GM18508 (cell line): ENCODE measurements at regions not wholly inside any gene's neighbourhood (a gene's known extent, or its start where the extent isn't known, plus 50 kb on each side); places are given as distances from the start of the nearest gene placed in this dataset.
A peak's percentile ranks its signal among the peaks of the same experiment; 100 is the strongest.
"Not testable (repeated sequence)": the region's sequence is repeated elsewhere in the genome, so short reads cannot be mapped to it uniquely, and the experiment has no call there.

Experiments
- ATAC-seq: cut with Tn5 transposase; IDR thresholded peaks from one replicate; pipeline ENCODE4 v1.9.1; 2021; ENCODE audit warnings: moderate number of reproducible peaks; ENCODE audit not compliant: insufficient read depth, unreplicated experiment

DNA sequence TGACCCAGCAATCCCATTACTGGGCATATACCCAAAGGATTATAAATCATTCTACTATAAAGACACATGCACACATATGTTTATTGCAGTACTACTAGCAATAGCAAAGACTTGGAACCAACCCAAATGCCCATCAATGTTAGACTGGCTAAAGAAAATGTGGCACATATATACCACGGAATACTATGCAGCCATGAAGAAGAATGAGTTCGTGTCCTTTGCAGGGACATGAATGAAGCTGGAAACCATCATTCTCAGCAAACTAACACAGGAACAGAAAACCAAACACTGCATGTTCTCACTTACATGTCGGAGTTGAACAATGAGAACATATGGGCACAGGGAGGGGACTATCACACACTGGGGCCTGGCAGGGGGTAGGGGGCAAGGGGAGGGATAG is 183.0 kb downstream of the HACE1 start:
- ATAC-seq, result not testable (repeated sequence)

DNA sequence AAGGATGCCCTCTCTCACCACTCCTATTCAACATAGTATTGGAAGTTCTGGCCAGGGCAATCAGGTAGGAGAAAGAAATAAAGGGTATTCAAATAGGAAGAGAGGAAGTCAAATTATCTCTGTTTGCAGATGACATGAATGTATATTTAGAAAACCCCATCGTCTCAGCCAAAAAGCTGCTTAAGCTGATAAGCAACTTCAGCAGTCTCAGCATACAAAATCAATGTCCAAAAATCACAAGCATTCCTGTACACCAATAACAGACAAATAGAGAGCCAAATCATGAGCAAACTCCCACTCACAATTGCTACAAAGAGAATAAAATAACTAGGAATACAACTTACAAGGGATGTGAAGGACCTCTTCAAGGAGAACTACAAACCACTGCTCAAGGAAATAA is 184.6 kb downstream of the HACE1 start:
- not testable (repeated sequence) for ATAC-seq

DNA sequence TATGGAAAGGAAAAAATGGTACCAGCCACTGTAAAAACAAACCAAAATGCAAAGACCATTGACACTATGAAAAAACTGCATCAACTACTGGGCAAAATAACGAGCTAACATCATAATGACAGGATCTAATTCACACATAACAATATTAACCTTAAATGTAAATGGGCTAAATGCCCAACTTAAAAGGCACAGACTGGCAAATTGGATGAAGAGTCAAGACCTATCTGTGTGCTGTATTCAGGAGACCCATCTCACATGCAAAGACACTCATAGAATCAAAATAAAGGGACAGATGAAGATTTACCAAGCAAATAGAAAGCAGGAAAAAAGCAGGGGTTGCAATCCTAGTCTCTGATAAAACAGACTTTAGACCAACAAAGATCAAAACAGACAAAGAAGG is 186.6 kb downstream of the HACE1 start:
- ATAC-seq, result not testable (repeated sequence)

DNA sequence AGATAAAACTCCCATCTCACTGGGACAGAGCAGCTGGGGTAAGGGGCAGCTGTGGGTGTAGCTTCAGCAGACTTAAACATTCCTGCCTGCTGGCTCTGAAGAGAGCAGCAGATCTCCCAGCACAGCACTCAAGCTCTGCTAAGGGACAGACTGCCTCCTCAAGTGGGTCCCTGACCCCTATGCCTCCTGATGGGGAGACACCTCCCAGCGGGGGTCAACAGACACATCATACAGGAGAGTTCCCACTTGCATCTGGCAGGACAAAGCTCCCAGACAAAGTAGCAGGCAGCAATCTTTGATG is 188.2 kb downstream of the HACE1 start:
- not testable (repeated sequence) for ATAC-seq

DNA sequence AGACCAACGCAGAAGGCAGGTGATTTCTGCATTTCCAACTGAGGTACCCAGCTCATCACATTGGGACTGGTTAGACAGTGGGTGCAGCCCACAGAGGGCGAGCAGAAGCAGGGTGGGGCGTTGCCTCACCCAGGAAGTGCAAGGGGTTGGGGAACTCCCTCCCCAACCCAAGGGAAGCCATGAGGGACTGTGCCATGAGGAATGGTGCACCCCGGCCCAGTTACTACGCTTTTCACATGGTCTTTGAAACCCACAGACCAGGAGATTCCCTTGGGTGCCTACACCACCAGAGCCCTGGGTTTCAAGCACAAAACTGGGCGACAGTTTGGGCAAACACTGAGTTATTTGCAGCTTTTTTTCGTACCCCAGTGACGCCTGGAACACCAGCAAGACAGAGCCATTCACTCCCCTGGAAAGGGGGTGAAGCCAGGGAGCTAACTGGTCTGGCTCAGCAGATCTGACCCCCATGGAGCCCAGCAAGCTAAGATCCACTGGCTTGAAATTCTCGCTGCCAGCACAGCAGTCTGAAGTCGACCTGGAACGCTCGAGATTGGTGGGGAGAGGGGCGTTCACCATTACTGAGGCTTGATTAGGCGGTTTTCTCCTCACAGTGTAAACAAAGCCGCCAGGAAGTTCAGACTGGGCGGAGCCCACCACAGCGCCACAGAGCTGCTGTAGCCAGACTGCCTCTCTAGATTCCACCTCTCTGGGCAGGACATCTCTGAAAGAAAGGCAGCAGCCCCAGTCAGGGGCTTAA is 188.7 kb downstream of the HACE1 start:
- not testable (repeated sequence) for ATAC-seq

DNA sequence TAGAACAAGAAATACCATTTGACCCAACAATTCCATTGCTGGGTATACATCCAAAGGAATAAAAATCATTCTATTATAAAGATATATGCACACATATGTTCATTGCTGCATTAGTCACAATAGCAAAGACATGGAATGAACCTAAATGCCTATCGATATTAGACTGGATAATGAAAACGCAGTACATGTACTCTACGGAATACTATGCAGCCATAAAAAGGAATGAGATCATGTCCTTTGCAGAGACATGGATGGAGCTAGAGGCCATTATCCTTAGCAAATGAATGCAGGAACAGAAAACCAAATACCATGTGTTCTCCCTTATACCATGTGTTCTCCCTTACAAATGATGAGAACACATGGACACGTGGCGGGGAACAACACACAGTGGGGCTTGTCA is 190.2 kb downstream of the HACE1 start:
- no peak for ATAC-seq

DNA sequence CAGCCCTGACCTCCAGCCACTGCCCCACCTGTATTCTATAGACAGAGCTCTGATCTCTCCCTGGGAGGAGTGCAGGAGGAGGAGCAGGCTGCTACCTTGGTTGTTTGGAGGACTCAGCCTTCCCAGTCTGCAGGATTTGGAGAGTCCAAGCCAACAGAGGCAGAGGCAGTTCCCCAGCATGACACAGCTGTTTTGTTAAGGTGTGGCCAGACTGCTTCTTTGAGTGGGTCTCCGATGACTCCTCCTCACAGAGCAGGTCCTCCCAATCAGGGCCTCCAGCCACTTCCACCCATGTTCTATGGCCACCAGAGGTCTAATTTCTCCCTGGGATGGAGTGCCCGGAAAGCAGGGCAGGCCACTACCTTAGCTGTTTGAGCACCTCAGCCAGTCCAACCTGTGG is 203.5 kb downstream of the HACE1 start:
- no peak for ATAC-seq

DNA sequence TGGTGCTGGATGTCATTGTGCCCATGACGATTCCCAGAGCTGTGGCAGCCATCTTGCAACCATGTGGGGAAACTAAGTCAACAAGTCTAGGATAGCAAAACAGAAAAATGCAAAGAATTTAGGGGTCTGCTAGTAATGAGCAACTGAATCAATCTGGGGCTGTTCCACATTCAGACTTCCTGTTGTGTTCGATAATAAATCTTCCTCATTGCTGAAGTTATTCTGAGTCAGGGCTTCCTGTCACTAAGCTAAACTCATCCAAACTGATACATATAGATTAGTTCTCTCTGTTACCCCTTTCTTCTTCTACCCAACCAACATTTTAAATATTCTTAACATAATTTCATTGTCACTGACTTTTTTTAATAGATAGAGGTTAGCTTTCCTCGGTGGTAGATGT is 205.9 kb downstream of the HACE1 start:
- ATAC-seq, result no peak

DNA sequence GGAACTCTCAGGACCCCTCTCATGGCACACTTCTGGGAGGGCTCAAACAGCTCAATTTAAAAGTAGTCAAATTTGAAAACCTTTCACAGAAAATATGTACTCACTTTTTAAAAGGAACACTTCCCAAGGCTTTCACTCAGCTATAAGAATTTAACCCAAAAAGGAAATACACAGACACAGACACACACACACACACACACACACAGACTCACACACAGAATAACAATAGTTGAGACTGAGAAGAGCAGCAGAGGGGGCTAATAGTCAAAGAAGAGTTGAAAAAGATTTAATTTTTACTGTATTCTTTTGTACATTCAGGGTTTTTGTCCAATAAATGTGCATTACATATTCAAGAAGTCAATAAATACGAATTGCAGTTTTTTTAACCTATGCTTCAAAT is 211.4 kb downstream of the HACE1 start:
- ATAC-seq, result no peak

DNA sequence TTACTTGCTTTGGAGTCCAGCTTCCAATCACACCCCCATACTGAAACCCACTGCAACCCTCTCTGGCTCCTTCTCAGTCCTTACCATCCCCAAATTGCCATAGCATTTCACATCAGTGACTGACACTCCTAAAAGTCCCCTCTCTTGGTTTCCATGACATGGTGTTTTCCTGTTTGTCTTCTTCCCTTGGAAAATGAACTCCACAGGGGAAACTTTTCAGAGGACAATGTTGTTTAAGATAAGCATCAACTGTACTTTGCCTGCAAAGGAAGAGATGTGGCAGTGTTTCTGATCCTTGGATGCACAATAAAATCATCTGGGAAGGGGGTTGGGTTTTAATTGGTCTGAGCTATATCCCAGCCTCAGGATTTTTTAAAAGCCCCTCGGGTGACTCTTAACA is 214.9 kb downstream of the HACE1 start:
- no peak for ATAC-seq

DNA sequence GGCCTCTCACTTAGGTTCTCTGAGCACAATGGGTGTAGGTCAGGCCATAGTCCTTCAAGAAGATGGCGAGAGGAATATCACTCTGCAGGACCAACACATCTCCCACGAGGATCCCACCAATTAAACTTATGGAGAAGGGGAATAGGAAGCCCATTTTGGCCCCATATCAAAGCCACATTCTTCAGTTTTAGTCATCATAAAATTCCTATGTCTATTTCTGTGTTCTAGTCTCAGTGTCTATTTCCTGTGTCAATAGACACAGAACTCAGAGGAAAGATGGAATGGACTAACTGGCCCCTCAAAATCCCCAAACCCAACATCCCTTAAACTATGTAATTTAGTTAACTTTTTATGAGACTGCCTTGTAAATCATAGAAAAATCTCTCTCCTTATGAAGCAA is 216.8 kb downstream of the HACE1 start:
- ATAC-seq, result no peak

DNA sequence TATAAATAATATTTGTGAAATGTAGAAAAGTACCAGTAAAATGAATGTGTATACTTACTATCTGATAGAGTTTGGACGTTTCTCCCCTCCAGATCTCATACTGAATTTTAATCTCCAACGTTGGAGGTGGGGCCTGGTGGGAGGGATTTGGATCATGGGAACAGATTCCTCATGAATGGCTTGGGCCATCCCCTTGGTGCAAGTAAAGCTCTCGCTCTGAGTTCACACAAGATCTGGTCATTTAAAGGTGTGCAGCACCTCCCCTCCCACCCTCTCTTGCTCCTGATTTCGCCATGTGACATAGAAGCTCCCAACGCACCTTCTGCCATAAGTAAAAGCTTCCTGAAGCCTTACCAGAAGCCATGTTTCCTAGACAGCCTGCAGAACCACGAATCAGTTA is 219.0 kb downstream of the HACE1 start:
- no peak for ATAC-seq

DNA sequence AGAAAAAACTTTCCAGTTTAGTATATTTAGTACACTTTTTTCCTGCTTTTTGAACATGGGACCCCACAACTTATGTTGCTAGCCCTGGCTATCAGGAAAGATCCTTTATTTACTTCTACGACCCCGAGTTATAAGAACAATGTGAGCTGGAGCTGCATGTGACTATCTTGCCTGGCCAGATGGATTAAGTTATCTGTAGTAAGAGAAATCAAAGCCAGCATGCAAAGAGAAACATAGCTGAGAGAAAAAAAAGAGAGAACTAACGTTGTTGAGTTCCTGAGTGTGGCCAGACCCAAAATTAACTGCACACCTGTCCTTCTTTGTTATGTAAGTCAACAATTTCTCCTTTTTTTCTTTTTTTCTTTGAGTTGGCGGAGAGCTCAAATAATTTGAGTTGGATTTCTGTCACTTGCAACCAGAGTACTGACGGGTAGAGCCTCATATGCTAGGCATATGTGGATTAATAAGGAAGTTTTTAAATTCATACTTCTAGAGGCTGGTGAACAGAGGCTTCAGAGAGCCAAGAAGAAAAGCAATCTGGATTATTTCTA is 219.5 kb downstream of the HACE1 start:
- ATAC-seq, result no peak

DNA sequence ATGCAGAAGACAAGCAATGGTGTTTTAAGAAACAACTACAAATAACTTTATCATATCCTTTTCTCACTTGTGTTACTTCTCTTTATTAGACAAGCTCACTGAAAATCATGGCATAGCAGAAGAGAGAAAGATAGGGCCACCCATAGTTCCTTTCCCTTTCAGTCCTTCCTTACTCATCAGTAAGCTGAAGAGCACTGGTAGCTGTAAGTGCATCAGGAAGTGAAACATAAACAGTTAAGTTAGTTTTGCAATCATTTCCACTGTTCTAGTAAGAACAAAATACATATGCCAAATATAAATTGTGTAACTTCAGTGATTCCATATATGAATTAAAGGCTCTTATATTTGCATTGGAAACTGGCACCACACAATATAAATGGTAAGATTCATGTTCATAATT is 220.1 kb downstream of the HACE1 start:
- peak; percentile 87 for ATAC-seq

DNA sequence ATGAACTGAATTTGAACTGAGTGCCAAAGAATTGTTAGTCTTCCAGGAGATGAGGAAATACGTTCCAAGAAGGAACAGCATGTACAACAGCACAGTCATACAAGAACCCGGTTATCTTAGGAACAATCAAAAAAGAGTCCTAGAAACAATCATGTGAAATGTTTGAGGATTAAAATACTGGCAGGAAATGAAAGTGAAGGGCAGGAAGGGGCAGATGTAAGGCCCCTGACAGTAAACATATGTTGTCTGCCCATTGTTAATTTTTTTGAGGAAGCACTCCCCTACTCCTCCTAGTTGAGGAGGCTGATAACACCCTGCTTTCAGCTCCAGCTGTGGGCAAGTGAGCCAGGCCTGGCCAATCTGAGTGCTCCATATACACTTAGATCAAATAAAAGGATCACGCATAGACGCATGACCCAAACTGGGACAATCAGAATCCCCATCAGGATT is 220.9 kb downstream of the HACE1 start:
- ATAC-seq, result no peak

DNA sequence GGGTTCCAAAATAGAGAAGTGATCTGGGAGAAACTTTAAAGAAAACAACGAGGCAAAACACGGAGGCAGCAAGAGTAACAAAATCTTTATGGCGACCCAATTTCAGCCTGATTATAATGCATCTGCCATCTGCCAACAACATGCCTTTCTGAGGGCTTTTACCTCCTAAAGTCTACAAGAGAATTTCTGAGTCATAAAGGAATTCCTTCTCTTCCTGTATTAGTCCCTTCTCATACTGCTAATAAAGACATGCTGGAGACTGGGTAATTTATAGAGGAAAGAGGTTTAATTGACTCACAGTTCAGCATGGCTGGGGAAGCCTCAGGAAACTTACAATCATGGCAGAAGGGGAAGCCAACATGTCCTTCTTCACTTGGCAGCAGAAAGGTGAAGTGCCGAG is 226.6 kb downstream of the HACE1 start:
- ATAC-seq, result no peak

DNA sequence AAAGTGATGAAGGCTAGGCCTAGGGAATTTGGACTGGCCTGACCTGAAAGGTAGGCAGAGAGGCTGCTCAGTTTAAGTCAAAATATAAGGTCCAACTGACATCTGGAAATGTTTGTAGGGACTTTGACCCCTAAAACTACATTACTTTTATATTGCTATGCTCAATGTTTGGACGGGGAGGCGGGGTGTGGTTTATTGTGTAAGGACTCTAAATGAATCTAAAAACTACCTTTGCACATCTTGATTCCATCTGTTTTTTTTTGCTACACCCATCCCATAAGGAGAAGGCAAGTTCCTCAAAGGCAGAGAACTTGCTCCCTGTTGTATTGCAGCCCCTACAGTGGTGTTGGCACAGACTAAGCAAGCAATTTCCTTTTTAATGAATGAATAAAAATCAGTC is 227.1 kb downstream of the HACE1 start:
- ATAC-seq, result no peak

DNA sequence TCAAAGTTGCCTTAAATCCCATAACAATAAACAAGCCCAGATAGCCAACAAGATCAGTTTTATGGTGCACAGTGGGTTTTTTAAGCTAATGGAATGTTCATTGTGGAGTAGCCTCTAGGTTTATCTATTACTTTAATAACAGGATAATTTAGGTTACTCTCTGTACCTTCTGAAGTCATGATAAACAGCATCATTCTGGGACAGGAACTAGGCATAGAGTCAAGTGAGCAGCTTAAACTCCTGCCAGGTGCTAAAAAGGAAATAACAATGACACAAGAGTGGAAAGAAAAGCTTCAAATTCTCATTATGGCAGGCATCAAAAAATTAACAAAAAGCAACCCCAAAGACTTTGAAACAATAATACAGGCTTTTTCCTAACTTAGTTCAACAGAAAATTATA is 228.8 kb downstream of the HACE1 start:
- no peak for ATAC-seq

DNA sequence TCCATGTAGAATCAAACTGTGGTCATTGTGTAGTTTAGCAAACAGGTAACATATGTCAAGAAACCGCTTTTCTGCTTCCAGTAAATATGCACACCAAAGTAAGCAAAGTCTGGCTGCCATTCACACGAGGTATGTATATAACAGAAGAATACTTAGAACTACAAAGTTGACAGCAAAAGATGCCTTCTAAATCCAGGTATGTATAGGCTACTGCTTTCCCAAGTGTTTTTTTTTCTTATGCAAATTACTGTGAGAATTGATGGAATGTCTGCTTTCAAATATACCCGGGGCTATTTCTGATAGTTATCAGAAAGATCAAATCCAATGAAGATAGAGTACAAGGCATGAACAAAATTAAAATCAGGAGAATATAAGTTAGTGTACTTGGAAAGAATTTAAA is 229.2 kb downstream of the HACE1 start:
- ATAC-seq, result no peak

DNA sequence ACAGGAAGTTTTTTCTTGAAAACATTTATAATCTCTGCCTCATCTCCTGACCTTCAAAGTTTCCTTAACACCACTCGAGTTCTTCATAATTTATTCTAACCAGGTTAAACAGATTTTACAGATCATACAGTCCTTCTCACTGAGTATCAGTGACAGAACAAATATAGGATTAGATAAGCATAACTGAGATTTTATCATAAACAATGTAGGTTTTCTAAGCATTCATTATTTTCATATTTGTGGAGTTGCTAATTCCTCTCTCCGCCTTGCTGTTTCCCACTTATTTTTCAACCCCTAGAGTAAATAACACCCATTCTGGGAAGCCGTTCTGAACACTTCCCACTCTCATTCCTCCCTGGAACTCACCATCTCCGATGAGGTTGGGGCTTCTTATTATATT is 229.9 kb downstream of the HACE1 start:
- no peak for ATAC-seq

DNA sequence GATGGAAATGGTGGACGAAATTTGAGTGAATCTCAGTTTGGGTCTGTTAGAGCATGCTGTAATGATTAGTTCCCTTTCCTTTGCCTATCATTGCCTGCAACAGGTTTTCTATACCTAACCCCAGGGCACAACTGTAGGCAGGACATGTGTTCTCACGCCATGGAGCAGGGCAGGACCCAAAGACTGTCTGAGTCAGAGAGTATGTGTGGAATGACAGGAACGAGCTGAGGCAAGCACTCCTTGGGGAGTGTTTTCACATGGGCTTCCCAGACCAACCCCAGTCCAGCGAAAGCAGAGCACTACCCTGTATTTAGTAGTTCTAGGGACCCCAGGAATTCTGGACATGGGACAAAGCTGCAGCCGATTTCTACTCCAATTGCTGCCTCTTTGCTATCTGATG is 234.2 kb downstream of the HACE1 start:
- ATAC-seq, result no peak

DNA sequence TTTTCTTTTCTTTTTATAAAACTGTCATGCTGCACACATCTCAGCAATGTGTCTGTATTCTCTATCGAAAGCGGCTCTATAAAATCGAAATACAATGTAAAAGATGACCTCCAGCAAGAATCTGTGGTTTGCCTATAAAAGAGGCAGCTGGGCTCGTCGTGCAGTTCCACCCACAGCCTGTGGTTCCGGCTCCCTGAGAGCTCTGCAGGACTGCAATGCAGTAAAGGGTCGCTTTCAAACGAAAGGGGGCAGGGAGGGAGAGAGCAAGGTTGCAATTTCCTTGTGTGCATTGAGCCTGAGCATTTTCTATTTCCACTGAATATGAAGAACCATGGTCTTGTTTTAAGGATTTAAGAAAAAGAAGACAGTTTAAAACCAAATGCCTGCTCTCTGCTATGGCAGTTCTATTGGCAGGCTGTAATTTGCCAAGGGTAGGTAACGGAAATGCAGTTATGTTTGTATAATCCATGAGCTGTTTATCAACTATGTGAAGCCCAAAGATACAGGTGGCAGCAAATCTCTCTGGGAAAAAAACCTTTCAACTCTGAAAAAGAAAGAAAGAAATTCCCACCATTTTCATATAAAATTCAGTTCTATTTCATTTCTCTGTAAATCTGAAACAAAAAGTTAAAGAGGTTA is 236.5 kb downstream of the HACE1 start:
- no peak for ATAC-seq
